BJ (cell line): ENCODE measurements at regions not wholly inside any gene's neighbourhood (a gene's known extent, or its start where the extent isn't known, plus 50 kb on each side); places are given as distances from the start of the nearest gene placed in this dataset.

Experiments used
- CTCF ChIA-PET: fragments of 350-600 bp; formaldehyde crosslinking; extraction: SDS; loops from one replicate; lab custom pipeline; 2021; ENCODE audit warnings: antibody characterized with exemption, inconsistent platforms; lab: Yijun Ruan, JAX
- POLR2A ChIA-PET: fragments of 300-600 bp; sonication (Branson Sonifier 250); formaldehyde crosslinking; extraction: SDS; loops from one replicate; lab custom pipeline; 2021; ENCODE audit warnings: antibody characterized with exemption; lab: Charles Lee
- DNase-seq: peaks from one replicate; pipeline ENCODE4 v3.0.0-alpha.2; 2011; ENCODE audit warnings: low read depth
- H3K27me3 ChIP-seq: 2 replicates; pipeline ENCODE4 v1.6.0; 2011; ENCODE audit warnings: low read length; ENCODE audit not compliant: control insufficient read depth, insufficient read depth
- H3K36me3 ChIP-seq: 2 replicates; pipeline ENCODE4 v1.5.1; 2011; ENCODE audit warnings: low read length; ENCODE audit not compliant: control insufficient read depth, insufficient read depth
- H3K4me3 ChIP-seq: 2 replicates; pipeline ENCODE4 v1.5.1; 2011; ENCODE audit warnings: low read depth, mild to moderate bottlenecking, control low read depth, low read length
- TF ChIP-seq, protein P1 (sequence below): IDR thresholded peaks from 2 replicates; pipeline ENCODE4 v1.5.1; 2011; ENCODE audit warnings: low read depth, mild to moderate bottlenecking, control low read depth, inconsistent platforms, low read length, moderate library complexity; ENCODE audit not compliant: insufficient read depth

DNA sequence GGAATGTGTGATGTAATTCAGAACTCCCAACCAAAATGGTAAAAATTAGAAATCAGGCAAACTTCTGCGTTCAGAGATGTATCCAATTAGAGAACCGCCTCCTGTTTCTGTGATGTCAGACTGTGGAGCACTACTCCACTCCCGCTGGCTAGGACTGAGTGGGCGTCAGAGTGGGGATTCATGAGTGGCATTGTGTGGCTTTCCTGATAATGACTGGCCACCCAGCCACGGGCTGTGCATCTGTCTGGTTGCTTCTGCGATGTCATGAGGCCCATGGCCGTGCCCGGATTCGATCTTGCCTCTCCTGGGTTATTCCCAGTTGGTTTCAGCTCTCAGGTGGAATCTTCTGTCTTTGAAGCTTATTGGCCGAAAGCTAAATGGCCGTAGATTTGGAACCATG lies 87.1 kb upstream of the KCNA1 start:
- H3K27me3 ChIP-seq, result peaks cover 2% of the 10 kb centered on the region; the same call in 1 of the 2 replicates
- H3K4me3 ChIP-seq, result no peak overlapping the region
- TF ChIP-seq, protein P1, sequence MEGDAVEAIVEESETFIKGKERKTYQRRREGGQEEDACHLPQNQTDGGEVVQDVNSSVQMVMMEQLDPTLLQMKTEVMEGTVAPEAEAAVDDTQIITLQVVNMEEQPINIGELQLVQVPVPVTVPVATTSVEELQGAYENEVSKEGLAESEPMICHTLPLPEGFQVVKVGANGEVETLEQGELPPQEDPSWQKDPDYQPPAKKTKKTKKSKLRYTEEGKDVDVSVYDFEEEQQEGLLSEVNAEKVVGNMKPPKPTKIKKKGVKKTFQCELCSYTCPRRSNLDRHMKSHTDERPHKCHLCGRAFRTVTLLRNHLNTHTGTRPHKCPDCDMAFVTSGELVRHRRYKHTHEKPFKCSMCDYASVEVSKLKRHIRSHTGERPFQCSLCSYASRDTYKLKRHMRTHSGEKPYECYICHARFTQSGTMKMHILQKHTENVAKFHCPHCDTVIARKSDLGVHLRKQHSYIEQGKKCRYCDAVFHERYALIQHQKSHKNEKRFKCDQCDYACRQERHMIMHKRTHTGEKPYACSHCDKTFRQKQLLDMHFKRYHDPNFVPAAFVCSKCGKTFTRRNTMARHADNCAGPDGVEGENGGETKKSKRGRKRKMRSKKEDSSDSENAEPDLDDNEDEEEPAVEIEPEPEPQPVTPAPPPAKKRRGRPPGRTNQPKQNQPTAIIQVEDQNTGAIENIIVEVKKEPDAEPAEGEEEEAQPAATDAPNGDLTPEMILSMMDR, result no peak
- DNase-seq, result no peak
- no peaks in the 10 kb centered on the region for H3K36me3 ChIP-seq
- ChIA-PET POLR2A (no interaction called here), CTCF (interaction anchor here (0.6 kb wide), 1 partner anchor 961 kb away, joined by 4 read pairs; no protein-coding TSS in a partner anchor)

DNA sequence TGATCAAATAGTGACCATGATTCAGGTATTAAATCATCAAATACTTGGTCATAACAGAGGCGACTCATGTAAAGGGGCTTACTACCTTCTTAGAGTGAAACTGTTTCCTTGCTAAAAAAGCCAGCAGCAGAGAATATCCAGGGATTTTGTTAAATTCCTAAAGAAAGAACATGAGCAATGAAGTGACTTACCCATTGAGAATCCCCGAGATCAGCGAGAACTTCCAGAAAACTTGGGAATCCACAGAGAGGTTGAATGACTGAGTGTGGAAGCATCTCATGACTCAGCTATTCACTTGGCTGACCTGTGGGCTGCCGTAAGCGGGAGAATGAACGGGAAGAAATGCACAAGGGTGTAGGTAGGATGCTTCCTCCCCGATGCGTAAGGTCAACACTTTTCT lies 85.3 kb upstream of the KCNA1 start:
- Histone ChIP-seq H3K36me3 (no peaks in the 10 kb centered on the region), H3K27me3 (0 out of 2 replicates have a peak, but pooled peaks cover 2% of the 10 kb centered on the region), H3K4me3 (no peak overlapping the region)
- POLR2A ChIA-PET, result no interaction called here
- CTCF ChIA-PET, result no interaction called here
- peak; percentile 17 for DNase-seq
- TF ChIP-seq, protein P1, result no peak

DNA sequence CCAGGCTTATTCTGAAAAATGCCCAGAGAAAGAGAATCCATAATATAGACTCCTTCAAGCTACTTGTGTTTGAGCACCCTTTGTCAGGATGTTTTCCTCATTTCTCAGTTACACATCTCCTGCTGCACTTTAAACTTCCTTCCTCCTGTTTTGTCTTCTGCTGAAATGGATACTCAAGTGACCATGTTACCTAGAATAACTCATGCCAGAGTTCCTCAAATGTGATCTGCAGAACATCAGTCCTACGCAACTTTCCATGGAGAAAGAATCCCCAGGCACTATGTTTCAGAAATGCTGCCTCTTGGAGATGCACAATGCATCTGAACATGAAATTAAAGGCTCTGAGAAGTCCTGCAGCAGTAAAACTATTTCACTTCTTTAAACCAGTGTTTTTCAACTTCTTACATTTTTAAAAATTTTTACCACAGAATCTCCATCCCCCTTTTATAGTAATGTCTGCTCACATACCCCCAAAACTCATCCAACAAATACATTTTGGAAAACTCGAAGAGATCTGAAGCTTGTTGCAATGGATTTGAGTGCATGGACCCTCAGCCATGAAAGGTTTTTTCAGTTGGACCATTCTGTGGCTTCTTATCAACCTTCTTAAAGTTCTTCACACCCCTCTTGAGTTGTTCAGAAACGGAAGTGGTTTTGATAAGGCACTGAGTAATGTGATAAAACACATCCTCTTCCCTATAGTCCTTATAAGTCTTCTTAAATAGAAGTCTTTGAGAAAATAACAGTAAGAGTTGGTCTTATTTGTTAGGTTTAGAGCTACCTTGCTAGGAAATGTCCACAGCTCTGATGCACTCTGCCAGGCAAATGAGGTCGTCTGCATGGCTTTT lies 84.5 kb upstream of the KCNA1 start:
- H3K27me3 ChIP-seq, result 0 out of 2 replicates have a peak, but pooled peaks cover 2% of the 10 kb centered on the region
- no peak overlapping the region for H3K4me3 ChIP-seq
- ChIA-PET CTCF (no interaction called here), POLR2A (no interaction called here)
- DNase-seq, result no peak
- TF ChIP-seq, protein P1, result no peak
- no peaks in the 10 kb centered on the region for H3K36me3 ChIP-seq

DNA sequence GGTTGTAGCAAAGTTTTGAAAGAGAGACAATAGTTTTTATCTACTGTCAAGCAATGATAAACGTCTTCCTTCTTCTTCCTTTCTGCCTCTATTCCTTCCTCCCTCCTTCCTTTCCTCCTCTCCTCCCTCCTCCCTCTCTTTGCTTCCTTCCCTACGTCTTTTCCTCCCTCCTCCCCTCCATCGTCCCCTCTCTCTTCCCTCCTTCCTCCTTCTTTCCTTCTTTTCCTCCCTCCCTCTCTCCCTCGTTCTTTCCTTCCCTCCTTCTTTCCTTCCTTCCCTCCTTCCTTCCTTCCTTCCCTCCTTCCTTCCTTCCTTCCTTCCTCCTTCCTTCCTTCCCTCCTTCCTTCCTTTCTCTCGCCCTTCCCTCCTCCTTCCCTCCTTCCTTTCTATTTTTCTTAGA lies 82.8 kb upstream of the KCNA1 start:
- TF ChIP-seq, protein P1, result no peak
- Histone ChIP-seq H3K27me3 (0 out of 2 replicates have a peak, but pooled peaks cover 2% of the 10 kb centered on the region), H3K36me3 (no peaks in the 10 kb centered on the region), H3K4me3 (no peak overlapping the region)
- CTCF ChIA-PET, result interaction anchor here (1.1 kb wide), 1 partner anchor 28 kb away, joined by 3 read pairs; no protein-coding TSS in a partner anchor
- POLR2A ChIA-PET, result no interaction called here
- no peak for DNase-seq

DNA sequence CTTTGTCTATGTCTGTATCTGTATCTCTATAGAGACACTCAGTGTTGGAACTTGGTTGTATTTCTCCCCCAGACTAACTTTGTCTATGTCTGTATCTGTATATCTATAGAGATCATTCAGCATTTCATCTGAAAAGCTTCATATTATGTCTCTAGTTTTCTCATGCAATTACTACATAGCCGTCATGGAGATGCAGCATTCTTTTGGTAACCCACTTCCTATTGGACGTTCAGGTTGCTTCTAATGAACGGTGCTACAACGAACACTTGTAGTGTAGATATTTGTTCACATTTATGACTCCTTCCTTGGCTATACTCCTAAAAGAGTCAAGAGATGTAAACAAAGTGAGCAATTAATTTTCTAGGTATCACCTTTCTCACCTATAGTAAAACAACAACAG lies 81.5 kb upstream of the KCNA1 start:
- H3K36me3 ChIP-seq, result no peaks in the 10 kb centered on the region
- DNase-seq, result no peak
- CTCF ChIA-PET, result no interaction called here
- POLR2A ChIA-PET, result no interaction called here
- H3K4me3 ChIP-seq, result no peak overlapping the region
- H3K27me3 ChIP-seq, result 0 out of 2 replicates have a peak, but pooled peaks cover 2% of the 10 kb centered on the region
- TF ChIP-seq, protein P1, result no peak
